ENCODE measurements at regions not wholly inside any gene's neighbourhood (a gene's known extent, or its start where the extent isn't known, plus 50 kb on each side); places are given as distances from the start of the nearest gene placed in this dataset.

- no peak for TF ChIP-seq POLR2A (IDR thresholded peaks at IDR 0.05)
- TF ChIP-seq CTCF (IDR thresholded peaks at IDR 0.05), result no peak
- no peak for TF ChIP-seq POLR2AphosphoS5 (IDR thresholded peaks at IDR 0.05)
These were observed 79.7 kb downstream of the TMEM17 start for GRCh38 chr2:62426154-62426912.

Data from breast epithelium (tissue), 3 donors.